Type B pancreatic cell (in vitro differentiated cells): ENCODE measurements at regions not wholly inside any gene's neighbourhood (a gene's known extent, or its start where the extent isn't known, plus 50 kb on each side); places are given as distances from the start of the nearest gene placed in this dataset.

Experiments used
- DNase-seq: peaks from one replicate; pipeline ENCODE4 v3.0.0; 2021; ENCODE audit warnings: mixed read lengths; ENCODE audit not compliant: unreplicated experiment; ENCODE audit errors: extremely low spot score
- H3K27ac Mint-ChIP-seq: 2 replicates; pipeline ENCODE4 v1.8.0; 2021; ENCODE audit warnings: mild to moderate bottlenecking, mixed read lengths
- H3K27me3 Mint-ChIP-seq: 2 replicates; pipeline ENCODE4 v1.8.0; 2021; ENCODE audit warnings: mixed read lengths
- H3K36me3 Mint-ChIP-seq: 2 replicates; pipeline ENCODE4 v1.8.0; 2021; ENCODE audit warnings: mixed read lengths
- H3K4me1 Mint-ChIP-seq: one replicate; pipeline ENCODE4 v1.8.0; 2021; ENCODE audit warnings: mixed read lengths; ENCODE audit not compliant: unreplicated experiment
- H3K4me3 Mint-ChIP-seq: 2 replicates; pipeline ENCODE4 v1.8.0; 2021; ENCODE audit warnings: mild to moderate bottlenecking, mixed read lengths
- H3K9me3 Mint-ChIP-seq: 2 replicates; pipeline ENCODE4 v1.8.0; 2021; ENCODE audit warnings: mixed read lengths
- TF ChIP-seq, protein P1 (sequence below): fragments of 200-600 bp; sonication (generic); conservative IDR thresholded peaks from 2 replicates; pipeline ENCODE4 v1.5.0; 2021; ENCODE audit warnings: antibody characterized with exemption, mild to moderate bottlenecking

GRCh38 chr7:145009876-145010275, 174.0 kb upstream of the TPK1 start:
- H3K27me3 Mint-ChIP-seq = no peaks in the 10 kb centered on the region
- no peaks in the 10 kb centered on the region for H3K36me3 Mint-ChIP-seq
- no peaks in the 10 kb centered on the region for H3K4me1 Mint-ChIP-seq
- no peak overlapping the region for H3K27ac Mint-ChIP-seq
- DNase-seq = no peak
- H3K4me3 Mint-ChIP-seq = no peak overlapping the region
- TF ChIP-seq, protein P1, sequence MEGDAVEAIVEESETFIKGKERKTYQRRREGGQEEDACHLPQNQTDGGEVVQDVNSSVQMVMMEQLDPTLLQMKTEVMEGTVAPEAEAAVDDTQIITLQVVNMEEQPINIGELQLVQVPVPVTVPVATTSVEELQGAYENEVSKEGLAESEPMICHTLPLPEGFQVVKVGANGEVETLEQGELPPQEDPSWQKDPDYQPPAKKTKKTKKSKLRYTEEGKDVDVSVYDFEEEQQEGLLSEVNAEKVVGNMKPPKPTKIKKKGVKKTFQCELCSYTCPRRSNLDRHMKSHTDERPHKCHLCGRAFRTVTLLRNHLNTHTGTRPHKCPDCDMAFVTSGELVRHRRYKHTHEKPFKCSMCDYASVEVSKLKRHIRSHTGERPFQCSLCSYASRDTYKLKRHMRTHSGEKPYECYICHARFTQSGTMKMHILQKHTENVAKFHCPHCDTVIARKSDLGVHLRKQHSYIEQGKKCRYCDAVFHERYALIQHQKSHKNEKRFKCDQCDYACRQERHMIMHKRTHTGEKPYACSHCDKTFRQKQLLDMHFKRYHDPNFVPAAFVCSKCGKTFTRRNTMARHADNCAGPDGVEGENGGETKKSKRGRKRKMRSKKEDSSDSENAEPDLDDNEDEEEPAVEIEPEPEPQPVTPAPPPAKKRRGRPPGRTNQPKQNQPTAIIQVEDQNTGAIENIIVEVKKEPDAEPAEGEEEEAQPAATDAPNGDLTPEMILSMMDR = no peak
- H3K9me3 Mint-ChIP-seq = no peaks in the 10 kb centered on the region

DNA sequence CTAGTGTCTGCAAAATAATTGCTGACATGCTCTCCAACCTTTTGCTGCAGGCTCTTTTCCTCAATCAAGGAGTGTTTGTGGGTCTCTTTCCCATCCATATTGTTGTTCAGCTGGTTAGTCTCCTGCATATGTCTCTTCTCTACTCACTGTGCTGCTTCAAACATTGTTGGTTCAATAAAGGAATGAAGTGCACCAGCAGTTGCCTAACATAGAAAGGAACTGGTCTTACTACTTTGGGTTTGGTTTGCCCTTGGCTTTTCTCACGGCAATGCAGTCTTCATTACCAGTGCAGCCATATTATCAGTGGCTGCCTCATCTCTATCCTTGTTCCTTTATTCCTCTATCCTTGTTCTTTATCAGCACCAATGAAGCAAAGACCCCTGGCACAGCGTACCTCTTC, 169.7 kb upstream of the TPK1 start:
- Mint-ChIP-seq H3K36me3 (no peaks in the 10 kb centered on the region), H3K27ac (no peak overlapping the region), H3K4me3 (no peak overlapping the region), H3K4me1 (no peaks in the 10 kb centered on the region), H3K9me3 (no peaks in the 10 kb centered on the region), H3K27me3 (no peaks in the 10 kb centered on the region)
- TF ChIP-seq, protein P1 = no peak
- DNase-seq = no peak

DNA sequence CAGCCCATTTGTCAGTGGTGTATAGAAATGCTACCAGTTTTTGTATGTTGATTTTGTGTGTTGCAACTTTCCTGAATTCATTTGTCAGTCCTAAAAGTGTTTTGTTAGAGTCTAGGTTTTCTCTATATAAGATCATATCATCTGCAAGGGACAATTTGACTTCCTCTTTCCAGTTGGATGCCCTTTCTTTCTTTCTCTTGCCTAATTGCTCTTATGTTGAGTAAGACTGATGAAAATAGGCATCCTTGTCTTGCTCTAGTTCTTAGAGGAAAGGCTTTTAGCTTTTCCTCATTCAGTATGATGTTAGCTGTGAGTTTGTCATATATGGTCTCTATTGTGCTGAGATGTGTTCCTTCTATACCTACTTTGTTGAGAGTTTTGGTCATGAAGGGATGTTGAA, 161.7 kb upstream of the TPK1 start:
- H3K27ac Mint-ChIP-seq = no peak overlapping the region
- no peak for DNase-seq
- H3K4me1 Mint-ChIP-seq = no peaks in the 10 kb centered on the region
- H3K36me3 Mint-ChIP-seq = no peaks in the 10 kb centered on the region
- H3K4me3 Mint-ChIP-seq = no peak overlapping the region
- peaks cover 3% of the 10 kb centered on the region for H3K9me3 Mint-ChIP-seq
- H3K27me3 Mint-ChIP-seq = no peaks in the 10 kb centered on the region
- TF ChIP-seq, protein P1 = no peak

- peaks cover 3% of the 10 kb centered on the region for H3K9me3 Mint-ChIP-seq
- H3K27me3 Mint-ChIP-seq = no peaks in the 10 kb centered on the region
- DNase-seq = no peak
- H3K27ac Mint-ChIP-seq = no peak overlapping the region
- no peak overlapping the region for H3K4me3 Mint-ChIP-seq
- no peaks in the 10 kb centered on the region for H3K36me3 Mint-ChIP-seq
- no peaks in the 10 kb centered on the region for H3K4me1 Mint-ChIP-seq
- TF ChIP-seq, protein P1 = no peak
Observed at GRCh38 chr7:144995495-144995894, 159.6 kb upstream of the TPK1 start.

GRCh38 chr7:144991041-144991440, 155.2 kb upstream of the TPK1 start:
- H3K4me3 Mint-ChIP-seq = no peak overlapping the region
- no peak overlapping the region for H3K27ac Mint-ChIP-seq
- TF ChIP-seq, protein P1 = no peak
- no peak for DNase-seq
- no peaks in the 10 kb centered on the region for H3K36me3 Mint-ChIP-seq
- H3K9me3 Mint-ChIP-seq = peaks cover 3% of the 10 kb centered on the region
- no peaks in the 10 kb centered on the region for H3K27me3 Mint-ChIP-seq
- no peaks in the 10 kb centered on the region for H3K4me1 Mint-ChIP-seq

- DNase-seq = no peak
- Mint-ChIP-seq H3K36me3 (no peaks in the 10 kb centered on the region), H3K27me3 (no peaks in the 10 kb centered on the region), H3K4me3 (no peak overlapping the region), H3K27ac (no peak overlapping the region), H3K9me3 (no peaks in the 10 kb centered on the region), H3K4me1 (no peaks in the 10 kb centered on the region)
- TF ChIP-seq, protein P1 = no peak
Observed at GRCh38 chr7:144987686-144988085, 151.8 kb upstream of the TPK1 start.
